HG03064 (cell line): ENCODE measurements at regions not wholly inside any gene's neighbourhood (a gene's known extent, or its start where the extent isn't known, plus 50 kb on each side); places are given as distances from the start of the nearest gene placed in this dataset.
"Not testable (repeated sequence)": the region's sequence is repeated elsewhere in the genome, so short reads cannot be mapped to it uniquely, and the experiment has no call there.

Source experiments
- ATAC-seq: cut with Tn5 transposase; IDR thresholded peaks from one replicate; pipeline ENCODE4 v1.9.1; 2021; ENCODE audit warnings: low read depth; ENCODE audit not compliant: unreplicated experiment

DNA sequence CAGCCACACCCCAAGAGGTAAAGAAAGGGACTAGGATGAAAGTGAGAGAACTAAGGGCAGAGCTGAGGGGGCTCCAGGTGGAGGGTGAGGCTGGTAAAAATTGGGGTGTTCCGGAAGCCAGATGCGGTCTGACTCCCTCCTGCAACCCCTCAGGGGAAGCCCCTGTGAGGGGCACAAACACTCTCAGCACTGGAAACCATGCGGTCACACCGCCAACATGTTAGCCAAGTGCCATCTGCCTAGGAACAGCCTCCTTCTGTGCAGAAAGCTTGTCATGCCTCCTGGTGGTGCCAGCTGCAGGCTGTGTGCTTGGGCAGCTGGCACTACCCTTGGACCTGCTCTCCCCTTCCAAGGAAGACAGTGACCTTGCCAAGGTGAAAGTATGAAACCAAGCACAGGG lies 83.5 kb upstream of the RPL38 start:
- no peak for ATAC-seq

DNA sequence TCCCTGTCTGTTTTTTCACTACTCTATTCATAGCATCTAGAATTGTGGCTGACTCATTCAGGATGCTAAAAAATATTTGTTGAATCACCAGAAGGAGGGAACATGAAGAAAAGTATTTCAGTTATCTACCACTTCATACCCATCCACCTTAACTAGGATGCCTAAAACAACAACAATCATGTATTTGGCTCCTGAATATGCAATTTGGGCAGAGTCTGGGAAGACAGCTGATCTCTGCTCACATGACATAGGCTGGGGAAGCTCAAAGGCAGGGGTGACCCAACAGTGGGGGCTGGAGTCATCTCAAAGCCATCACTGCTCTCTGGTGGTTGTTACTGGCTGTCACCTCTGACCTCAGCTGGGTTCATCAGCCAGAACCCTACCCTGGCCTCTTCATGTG lies 80.1 kb upstream of the RPL38 start:
- ATAC-seq = no peak

DNA sequence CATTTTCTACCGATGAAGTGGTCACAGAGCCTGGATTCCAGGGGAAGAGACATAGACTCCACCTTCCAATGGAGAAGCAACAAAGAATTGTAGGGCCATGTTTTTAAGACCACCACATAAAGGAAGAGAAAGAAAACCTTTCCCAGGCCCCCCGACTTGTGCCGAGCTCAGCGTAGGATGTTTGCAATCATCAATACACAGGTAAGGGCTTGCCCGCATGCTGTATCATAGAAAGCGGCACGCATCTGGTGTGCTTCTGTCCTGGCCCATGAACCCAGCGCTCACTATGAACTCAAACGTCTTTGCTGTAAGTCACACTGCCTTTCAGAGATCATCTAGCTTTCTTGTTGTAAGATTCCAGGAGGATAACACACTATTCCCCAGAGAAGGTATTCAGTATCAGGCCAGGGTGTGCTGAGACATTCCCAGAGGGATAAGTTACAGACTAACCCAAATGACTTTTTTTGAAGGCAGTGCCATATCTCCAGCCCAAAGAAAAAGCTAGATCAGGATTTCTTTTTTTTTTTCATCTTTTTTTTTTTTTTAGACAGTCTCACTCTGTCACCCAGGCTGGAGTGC lies 79.5 kb upstream of the RPL38 start:
- ATAC-seq = no peak

DNA sequence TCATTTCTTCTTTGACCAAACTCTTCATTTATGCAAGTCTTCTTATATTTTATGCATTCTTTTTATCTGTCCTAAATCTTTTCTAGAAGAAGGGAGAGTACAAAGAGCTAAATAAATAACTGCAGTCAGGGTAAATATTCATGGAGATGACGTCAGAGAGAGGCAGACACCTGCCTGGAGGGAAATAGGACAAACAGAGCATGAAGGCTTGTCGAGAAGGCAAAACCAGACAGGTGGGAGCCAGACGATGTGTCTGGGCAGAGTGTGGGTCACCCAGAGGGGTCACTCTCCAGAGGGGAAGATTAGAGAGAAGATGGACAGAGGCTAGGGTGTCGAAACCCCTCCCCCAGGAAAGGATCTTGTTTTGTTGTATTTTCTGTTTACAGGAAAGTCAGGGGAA lies 78.3 kb upstream of the RPL38 start:
- no peak for ATAC-seq

- no peak for ATAC-seq
Observed at GRCh38 chr17:74126179-74126900, 77.1 kb upstream of the RPL38 start.

- no peak for ATAC-seq
Observed at GRCh38 chr17:74126959-74127358, 76.5 kb upstream of the RPL38 start.

GRCh38 chr17:74128456-74129211 lies 74.8 kb upstream of the RPL38 start:
- no peak for ATAC-seq

DNA sequence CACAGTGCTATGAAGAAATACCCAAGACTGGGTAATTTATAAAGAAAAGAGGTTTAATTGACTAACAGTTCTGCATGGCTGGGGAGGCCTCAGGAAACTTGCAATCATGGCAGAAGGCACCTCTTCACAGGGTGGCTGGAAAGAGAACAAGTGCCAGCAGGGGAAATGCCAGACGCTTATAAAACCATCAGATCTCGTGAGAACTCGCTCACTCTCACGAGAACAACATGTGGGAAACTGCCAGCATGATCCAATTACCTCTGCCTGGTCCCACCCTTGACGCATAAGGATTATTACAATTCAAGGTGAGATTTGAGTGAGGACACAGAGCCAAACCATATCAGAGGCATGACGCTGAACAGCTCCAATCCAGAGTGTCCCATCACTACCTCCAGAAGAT lies 73.7 kb upstream of the RPL38 start:
- not testable (repeated sequence) for ATAC-seq

GRCh38 chr17:74130276-74130675 lies 73.2 kb upstream of the RPL38 start:
- no peak for ATAC-seq

GRCh38 chr17:74130841-74131240 lies 72.6 kb upstream of the RPL38 start:
- ATAC-seq = no peak

- ATAC-seq = no peak
Observed at GRCh38 chr17:74132354-74132753, 71.1 kb upstream of the RPL38 start.

DNA sequence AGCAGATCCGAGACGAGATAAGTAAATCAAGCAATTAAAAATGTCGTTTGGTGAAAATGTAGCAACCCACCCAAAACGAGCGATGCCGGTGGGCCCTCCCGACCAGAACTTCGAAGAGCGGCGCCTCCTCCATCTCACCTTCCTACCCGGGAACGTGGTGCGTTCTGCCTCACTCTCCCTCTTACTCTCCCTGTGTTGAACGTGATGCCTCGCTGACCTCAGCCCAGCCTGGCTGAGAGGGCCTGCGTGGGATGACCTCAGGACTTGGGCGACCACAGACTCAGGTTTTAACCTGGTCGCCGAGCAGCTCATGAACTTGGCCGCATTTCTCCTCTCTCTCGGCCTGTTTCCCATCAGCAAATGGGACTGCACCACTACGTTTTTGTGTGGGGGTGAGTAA lies 69.7 kb upstream of the RPL38 start:
- ATAC-seq = no peak

DNA sequence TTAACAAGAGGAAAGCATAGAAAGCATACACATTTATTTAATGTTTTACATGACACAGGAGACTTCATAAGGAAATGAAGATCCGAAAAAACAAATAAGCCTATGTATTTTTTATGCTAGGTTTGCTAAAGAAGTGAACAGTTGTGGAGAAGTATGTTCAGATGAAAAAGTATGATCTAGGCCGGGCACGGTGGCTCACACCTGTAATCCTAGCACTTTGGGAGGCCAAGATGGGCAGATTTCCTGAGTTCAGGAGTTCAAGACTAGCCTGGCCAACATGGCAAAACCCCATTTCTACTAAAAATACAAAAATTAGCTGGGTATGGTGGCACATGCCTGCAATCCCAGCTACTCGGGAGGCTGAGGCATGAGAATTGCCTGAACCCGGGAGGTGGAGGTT lies 69.2 kb upstream of the RPL38 start:
- not testable (repeated sequence) for ATAC-seq

DNA sequence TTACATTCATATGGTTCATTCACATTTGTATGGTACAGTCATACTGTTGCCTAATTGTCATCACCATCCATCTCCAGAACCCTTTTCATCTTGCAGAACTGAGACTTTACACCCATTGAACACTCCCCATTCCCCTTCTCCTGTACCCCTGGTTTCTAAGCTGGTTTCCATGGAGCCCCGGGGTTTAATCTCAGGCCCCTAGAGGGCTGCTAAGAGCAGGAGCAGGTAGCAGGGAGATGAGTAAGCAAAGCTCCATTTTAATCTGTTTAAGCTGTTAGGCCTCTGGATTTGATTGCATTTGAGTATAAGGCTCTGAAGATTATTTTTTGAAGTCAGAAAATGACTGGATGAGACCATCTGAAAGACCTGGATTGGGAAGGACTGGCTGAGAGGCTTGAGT lies 68.5 kb upstream of the RPL38 start:
- no peak for ATAC-seq

- no peak for ATAC-seq
Observed at GRCh38 chr17:74135391-74136167, 67.9 kb upstream of the RPL38 start.

GRCh38 chr17:74137416-74137815 lies 66.1 kb upstream of the RPL38 start:
- ATAC-seq = no peak

DNA sequence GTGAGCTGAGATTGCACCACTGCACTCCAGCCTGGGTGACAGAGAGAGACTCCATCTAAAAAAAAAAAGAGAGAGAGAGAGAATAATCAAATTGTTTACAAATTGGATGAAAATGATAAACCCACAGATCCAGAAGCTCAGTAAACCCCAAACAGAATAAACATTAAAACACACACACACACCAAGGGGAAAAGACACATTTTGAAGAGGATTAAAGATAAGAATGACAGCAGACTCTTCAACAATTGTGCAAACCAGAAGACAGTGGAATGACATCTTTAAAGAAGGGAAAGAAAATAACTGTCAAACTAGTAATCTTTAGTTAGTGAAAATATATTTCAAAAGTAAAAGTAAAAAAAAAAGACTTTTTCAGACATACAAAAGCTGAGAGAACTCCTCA lies 64.4 kb upstream of the RPL38 start:
- ATAC-seq = no peak

GRCh38 chr17:74140282-74140681 lies 63.2 kb upstream of the RPL38 start:
- ATAC-seq = no peak

DNA sequence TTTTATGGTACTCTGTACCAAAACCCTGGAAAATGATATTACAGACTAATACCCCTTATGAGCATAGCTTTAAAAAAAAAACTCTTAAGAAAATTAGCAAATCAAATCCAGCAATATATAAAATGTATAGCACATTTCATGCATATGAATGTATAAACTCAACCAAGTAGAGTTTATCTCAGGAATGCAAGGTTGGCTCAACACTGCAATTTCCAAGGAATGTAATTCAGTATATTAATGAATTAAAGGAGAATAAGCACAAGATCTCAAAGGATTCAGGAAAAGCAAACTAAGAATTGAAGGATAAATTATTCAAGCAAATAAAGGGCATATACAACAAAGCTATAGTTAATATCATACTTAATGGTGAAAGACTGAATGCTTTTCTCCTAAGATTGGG lies 61.9 kb upstream of the RPL38 start:
- ATAC-seq = no peak

DNA sequence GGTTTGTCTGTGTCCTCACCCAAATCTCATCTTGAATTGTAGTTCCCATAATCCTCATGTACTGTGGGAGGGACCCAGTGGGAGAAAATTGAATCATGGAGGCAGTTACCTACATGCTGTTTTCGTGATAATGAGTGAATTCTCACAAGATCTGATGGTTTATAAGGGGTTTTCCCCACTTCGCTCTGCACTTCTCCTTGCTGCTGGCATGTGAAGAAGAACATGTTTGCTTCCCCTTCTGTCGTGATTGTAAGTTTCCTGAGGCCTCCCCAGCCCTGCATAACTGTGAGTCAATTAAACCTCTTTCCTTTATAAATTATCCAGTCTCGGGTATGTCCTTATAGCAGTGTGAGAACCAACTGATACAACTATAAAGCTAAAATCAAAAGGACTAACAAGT lies 60.2 kb upstream of the RPL38 start:
- ATAC-seq = not testable (repeated sequence)

GRCh38 chr17:74145756-74146155 lies 57.7 kb upstream of the RPL38 start:
- ATAC-seq = no peak
